ENCODE measurements at regions not wholly inside any gene's neighbourhood (a gene's known extent, or its start where the extent isn't known, plus 50 kb on each side); places are given as distances from the start of the nearest gene placed in this dataset.

GRCh38 chr10:11683529-11684320 lies 58.5 kb upstream of the ECHDC3 start:
- no peak for TF ChIP-seq CTCF (IDR thresholded peaks at IDR 0.05)
- TF ChIP-seq POLR2A (IDR thresholded peaks at IDR 0.05): no peak

All from esophagus squamous epithelium (tissue), 4 donors.